ENCODE measurements at regions not wholly inside any gene's neighbourhood (a gene's known extent, or its start where the extent isn't known, plus 50 kb on each side); places are given as distances from the start of the nearest gene placed in this dataset.

DNA sequence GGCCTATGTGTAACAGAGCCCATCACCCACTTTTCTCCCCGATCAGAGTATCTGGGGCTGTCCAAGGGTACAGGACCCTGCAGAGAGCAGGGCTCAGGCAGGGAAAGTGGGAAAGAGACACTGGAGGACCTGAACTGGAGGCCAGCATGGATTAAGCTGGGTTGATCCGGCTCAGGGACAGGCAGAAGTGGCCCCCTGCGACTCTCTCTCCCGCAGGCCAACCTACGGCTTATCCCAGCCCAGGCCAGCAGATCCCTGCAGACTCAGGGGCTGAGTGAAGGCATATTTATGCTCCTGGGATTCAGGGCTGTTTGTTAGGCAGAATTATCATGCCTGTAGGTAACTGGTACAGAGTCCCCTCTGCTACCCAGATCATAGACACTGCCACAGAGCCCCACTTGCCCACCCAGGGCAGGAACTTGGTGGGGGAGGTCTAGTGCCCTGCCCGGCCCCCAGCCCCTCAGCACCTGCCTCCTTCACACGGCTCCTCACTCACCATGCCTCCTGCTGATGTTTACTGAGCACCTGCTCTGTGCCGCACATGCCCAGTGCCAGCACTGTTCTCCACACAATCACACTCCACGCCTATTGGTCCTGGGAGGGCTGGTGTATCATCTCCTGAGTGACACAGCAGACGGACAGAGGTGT lies 87.3 kb downstream of the ADRA2C start:
- no peak for DNase-seq

DNA sequence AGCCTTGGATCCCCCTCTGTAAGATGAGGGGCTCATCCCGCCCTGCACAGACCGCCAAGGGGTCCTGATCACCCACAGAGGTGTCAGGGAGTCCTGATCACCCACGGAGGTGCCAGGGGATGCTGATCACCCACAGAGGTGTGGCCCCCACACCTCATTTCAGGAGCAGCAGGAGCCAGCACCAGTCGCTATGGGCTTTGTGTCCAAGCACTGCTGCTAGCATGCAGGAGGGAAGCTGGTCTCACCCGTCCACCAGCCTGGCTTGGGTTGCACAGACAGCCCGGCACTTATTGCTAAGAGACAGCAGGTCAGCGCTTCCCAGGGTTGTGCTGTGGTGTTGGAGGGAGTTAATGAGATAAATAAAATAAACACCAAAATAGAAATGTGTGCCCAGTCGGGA lies 88.5 kb downstream of the ADRA2C start:
- no peak for DNase-seq

DNA sequence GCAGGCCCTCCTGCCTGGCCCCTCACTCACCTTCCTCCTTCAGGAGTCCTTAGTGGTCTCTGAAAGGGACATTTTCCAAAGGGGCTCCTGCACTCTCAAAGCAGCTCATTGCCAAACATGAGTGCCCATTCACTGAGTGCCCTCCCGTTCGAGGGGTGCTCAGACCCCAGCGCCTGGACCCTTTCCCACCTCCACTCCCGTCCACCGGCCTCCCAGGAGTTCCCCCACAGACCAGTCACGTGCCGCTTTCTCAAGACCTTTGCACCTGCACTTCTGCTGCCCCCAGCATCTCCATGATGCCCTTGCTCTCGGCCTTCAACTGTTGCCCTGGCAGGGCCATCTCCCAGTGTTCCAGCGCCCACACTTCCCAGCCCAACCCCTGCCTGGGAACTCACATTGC lies 89.5 kb downstream of the ADRA2C start:
- DNase-seq = no peak

DNA sequence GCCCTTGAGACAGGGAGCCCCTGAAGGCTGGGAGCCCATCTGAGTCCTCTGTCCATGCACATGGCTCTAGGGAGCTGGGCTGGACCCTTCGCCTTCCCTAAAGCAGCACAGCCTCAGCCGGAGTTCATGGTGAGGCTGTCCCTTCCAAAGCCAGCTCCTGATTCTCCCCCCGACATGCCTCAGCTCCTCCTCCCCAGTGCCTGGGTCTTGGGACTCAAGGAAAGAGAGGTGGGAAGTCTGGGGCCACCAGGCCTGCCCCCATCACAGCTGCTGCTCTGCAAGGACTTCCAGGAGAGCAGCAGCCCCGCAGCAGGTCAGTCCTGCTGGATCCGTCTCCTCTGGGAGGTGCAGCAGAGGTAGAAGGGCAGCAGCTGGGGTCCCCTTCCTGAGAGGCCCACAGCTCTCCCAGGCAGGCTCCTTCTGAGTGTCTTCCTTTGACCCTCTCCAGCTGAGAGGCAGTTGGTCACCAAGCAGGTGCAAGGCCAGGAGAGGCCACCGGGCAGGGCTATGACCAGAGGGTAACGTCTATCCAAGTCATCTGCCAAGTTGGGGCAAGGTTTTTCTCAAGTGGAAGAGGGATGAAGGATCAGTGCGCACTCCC lies 90.5 kb downstream of the ADRA2C start:
- DNase-seq = no peak

DNA sequence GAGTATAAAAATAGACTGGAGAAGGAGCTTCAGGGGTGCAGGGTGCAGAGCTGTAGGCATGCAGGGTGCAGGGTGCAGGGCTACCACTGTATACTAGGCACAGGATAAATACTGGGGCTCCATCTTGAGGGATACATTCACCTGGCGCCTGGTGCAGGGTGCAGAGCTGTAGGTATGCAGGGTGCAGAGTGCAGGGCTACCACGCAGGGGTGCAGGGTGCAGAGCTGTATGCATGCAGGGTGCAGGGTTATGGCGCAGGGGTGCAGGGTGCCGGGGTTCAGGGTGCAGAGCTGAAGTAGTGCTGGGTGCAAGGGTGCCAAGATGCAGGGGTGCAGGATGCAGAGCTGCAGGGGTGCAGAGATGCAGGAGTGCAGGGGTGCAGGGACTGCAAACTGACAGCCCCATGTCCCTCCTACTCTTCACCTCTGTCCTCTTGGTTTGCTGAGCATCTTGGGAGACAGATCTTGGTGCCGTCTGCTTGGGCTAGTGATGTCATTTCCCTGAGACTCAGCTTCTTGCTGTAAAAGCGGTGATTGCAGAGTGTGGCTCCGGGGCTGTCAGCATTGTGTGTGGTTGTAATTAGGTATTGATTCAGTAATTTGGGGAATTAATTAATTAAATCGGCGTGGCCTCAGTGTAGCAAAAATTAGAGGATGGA lies 91.2 kb downstream of the ADRA2C start:
- no peak for DNase-seq

DNA sequence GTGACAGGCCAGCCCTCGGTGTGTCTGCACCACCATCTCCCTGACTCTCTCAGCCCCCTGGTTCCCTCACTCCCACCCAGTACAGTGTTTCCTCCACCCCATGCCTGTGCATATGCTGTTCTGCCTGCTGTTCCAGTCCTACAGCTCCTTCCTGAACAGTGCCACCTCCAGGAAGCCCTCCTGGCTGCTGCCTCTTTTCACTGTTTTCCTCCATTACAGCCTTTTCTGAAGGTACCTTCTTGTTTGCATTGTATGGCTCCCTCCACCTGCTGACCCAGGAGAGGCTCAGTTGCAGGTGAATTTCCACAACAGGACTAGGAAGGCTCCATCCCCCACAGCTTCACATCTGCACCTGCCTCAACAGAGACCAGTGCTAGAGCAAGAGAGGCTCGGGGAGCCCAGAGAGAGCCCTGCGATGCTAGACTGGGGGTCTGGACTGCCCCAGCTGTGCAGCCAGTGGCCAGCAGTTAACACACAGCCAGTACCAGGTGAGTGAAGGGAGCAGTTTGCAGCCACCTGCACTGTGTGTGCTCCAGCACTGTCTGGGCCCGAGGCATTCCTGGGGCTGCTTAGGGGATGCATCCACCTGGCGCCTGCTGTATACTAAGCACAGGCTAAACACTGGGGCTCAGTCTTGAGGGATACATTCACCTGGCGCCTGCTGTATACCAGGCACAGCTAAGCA lies 92.0 kb downstream of the ADRA2C start:
- peak; percentile 11 for DNase-seq

DNA sequence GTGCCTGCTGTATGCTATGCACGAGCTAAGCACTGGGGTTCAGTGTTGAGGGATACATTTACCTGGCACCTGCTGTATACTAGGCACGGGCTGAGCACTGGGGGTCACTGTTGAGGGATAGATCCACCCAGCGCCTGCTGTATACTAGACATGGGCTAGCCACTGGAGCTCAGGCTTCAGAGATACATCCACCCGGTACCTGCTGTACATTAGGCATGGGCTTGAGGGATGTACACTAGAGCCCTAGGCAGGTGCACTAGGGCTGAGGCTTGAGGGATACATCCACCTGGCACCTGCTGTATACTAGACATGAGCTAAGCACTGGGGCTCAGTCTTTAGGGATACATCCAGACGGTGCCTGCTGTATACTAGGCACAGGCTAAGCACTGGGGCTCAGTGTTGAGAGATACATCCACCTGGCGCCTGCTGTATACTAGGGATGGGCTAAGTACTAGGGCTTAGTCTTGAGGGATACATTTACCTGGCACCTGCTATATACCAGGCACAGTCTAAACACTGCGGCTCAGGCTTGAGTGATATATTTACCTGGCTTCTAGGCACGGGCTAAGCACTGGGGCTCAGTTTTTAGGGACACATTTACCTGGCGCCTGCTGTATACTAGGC lies 92.7 kb downstream of the ADRA2C start:
- no peak for DNase-seq

DNA sequence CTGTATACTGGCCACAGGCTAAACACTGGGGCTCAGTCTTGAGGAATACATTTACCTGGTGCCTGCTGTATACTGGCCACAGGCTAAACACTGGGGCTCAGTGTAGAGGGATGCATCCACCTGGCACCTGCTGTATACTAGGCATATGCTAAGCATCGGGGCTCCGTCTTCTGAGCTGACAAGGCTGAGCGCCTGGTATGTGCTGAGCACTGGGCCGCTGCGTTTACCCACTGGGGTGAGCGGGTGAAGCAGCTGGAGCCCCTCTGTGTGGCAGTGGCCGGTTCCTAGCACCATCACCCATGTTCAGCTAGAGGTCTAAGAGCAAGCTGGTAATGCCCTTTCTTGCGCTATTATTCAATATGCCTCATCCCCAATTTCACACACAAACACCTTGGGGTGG lies 93.4 kb downstream of the ADRA2C start:
- DNase-seq = no peak

DNA sequence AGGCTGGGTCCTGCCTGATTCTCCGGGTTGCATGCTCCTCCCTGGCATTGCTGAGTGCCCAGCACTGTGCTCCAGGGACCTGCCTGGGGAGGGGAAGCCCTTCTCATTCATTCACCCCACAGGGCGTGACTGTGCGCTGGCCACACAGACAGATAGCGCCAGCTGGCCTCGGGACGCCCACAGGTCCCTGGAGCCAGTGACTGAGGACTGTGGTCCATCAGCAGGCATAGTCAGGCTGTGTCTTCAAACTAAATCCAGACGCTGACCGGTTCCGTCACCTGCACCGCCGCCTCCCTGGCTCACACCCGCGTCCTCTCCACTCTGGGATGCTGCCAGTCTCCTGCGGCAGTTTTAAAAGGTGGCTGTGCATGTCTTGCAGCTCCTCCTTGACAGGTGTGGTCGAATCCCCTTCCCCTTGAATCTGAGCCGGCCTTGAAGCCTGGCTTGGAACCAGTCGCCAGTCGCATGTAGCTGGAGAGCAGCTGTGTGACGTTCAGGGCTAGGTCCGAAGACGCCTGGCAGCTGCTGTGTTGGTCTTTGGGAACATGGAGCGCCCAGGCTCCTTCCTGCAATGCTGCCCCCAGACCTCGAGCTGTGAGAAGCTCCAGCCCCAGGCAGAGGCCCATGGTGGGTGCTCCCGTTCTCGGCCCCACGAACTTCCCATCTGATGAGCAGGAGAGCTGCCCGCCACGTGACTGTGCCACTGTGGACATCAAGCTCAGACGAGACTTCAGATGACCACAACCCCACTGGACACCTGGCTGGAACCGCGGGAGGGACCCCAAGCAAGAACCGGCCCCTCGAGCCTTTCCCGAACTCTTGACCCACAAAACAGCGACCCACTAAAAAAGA lies 94.1 kb downstream of the ADRA2C start:
- no peak for DNase-seq

DNA sequence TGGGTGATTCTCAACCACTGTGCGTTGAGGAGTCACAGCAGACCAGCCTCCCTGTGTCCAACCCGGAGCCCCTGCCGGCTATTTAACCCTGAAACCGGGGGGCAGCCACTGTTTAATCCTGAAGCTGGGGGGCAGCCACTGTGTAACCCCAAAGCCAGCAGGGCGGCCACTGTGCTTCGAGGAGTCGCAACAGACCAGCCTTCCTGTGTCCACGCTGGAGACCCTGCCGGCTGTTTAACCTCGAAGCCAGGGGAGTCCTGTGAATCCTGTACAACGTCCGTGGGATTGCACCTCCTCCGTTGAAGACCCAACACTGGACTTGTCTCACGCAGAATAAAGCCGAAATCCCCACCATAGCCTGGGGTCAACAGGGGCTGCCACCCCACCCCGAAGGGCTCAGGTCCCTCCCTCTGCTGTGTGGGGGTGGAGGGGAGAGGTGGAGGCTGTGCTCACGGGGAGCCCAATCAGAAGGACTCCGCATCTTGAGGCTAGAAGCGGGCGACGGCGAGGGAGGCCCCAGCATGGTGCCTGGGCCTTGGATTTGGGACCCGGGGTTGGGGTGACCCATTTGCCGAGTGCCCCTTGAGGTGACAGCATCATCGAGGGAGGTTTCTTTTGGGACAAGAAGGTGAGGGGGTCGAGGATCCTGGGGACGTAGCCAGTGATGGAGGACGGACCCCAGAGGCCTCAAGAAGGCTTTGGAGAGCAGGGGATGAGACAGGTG lies 94.9 kb downstream of the ADRA2C start:
- DNase-seq = no peak

DNA sequence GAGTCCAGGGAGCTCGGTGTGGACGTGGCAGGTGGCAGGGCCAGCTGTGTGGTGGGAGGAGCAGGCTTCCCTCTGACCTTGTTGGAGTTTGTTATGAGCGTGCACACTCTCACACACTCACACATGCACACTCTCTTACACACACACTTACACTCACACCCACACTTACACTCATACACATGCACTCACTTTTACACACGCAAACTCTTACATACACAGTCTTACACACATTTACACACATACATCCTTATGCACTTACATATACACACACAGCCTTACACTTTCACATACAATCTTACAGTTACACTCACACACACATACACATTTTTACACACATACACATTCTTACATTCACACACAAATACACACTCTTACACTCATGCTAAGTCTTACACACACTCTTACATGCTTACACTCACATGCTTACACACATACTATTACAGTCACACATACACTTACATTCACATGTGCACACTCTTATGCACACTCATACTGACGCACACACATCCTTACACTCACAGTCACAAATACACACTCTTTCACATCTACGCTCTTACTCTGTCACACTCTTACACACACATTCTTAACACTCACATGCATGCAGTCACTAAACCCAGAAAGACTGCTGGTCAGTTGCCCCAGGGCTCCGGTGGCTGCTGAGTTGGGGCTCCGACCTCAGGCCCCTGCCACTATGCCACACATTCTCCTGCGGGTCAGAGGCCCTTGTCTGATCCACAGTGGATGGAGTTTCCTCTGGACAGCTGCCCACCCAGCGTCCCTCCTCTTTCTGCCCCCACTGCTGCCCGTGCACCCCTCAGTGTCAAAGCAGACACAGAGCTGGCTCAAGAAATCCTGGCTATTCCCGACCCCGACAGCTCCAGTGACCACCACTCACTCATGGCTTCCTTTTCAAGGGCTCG lies 95.8 kb downstream of the ADRA2C start:
- DNase-seq = no peak

DNA sequence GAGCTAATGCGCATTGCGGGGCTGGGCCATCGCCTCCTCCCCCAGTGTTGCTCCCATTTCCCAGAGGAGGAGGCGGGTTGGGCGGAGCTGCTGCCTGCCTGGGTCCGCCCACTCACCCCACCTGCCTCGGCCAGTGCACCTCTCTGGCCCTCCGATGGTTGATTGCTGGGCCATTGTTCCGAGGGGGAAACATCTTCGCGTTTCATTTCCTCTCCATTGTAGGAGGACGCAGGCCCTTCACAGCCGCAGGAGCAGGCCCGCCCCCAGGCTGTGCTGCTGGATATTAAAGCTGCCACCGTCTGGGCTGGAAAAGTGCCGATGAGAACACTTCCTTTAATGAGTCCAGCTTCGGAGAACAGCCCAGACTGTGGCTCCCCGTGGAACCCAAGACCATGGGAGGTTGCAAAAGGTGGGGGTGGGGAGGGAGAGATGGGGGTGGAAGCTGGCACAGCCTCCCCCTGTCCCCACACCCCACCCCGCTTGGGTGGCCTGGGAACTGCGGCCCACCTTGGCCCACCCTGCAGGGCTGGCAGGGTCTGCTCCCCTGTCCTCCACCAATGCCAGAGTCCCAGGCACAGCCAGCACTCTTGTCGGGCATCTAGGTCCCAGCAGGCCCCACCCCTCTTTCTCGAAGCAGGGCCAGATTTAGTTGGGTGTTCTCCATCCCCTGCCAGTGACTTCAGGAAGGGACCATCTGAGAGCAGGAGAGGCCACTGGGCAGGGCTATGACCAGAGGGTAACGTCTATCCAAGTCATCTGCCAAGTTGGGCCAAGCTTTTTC lies 96.6 kb downstream of the ADRA2C start:
- peak; percentile 61 for DNase-seq

DNA sequence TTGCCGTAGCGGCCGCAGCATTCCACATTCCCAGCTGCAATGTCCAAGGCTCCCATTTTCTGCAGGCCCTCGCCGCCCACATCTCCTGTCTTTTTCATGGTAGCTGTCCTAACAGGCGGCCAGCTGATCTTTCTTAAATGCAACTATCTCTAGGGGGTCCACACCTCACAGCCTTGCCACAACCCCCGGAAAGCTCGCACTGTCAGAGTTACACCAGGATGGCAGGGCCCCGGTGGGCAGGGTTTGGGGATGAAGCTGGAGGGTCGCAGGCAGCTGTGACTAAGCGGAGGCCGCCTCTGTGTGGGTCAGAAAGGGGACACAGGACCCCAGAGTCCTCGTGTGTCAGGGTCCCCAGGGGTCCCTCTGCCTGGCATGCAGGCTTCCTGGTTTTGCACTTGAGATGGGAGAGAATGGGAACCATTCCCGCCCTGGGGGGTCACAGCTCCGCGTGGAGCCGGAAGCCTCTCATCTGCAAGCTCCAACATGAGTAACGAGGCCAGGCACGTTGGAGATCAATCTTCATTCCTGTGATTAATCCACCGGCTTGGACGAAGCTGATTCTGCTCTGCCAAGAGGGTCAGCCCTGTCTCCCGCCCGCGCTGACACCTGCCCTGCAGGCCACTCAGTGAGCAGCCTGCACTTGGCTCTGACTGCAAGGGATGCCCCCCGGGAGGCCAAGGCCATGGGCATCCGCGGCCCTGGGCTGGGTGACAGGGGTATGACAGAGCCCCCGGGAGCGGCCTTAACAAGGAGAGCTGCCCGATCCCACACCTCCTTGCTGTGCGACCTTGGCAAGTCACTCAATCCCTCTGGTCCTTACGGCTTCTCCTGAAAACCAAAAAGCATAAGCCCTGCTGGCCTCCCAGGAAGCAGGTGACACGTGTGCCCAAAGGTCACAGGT lies 97.9 kb downstream of the ADRA2C start:
- DNase-seq = no peak

DNA sequence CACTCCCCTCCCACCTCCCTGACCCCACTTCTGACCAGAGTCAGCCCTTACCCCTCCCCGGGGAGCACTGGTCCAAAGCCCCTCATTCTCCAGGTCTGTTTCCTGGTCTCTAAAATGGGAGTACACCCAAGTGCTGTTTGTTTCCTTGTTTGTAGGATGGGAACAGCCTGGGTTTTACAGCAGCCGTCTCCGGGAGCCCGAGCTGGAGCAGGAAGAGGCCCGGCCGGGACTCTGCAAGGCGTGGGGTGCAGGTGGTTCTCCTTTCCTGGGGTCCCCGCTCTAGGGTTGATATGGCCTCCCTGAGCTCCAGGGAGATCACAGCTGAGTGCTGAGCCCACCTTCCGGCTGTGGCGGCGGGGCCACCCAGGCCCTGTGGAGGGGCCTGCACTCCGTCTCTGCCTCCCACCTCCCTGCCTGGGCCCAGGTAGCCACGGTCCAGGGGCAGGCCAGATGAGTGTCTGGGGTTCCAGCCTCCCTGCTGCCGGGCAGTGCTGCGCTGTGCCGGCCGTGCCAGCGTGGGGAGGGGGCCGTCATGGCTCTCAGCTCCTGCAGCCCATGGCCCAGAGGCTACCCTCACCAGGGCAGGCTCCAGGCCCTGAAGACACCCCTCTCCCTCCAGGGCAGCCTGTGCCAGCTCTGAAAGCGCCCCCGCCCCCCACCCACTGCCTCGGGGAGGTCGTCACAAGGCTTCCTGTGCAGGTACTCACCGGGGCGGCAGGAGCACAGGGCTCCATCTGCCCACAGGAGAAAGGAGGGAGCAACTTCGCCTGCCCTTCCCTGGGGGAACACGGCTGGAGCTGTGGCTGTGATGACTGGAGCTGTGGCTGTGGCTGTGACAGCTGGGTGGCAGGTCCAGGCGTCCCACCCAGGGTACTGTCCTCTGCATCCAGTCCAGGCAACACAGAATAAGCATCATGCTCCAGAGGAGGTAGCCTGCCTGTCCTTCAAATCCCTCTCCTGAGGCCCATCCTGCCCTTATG lies 98.8 kb downstream of the ADRA2C start:
- no peak for DNase-seq

DNA sequence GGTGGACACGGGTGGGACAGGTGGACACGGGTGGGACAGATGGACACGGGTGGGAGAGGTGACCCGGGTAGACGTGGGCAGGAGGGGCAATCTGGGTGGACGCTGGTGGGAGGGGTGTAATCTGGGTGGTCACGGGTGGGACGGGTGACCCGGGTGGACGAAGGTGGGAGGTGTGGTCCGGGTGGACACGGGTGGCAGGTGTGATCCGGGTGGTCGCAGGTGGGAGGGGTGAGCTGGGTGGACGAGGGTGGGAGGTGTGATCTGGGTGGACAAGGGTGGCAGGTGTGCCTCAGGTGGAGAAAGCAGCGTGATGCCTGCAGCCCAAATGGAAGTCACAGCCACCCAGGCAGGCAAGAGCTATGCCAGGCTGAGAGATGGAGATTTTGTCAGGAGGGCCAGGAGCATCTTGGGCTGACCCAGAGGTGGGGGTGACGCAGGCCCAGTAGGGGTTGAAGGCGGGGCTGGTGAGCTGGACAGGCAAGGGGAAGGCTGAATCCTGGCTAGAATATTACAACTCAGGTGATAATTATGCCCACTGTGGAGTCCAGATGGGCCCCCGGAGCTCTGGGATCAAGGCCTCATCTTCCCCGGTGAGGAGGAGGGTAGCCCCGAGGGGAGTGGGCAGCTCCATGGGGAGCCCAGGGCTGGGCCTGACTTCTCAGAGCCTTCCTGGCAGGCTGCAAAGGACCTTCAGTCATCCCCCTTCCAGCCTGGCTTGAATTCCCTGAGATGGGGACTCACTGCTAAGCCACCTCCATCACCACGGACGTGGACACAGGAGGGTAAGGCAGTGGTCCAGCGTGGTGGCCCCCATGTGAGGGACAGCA lies 100.0 kb downstream of the ADRA2C start:
- DNase-seq = no peak

DNA sequence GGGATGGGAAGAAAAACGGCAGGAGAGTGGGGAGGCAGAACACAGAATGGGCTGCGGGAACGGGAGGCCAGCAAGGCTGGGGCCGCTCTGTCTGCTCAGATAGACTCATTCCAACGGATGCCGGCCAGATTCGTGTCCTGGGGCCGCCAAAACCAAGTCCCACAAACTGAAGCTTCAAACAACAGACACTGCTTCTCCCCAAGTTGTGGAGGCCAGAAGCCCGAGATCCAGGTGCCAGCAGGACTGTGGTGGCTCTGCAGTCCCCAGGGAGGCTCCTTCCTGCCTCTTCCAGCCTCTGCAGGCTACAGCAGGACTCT lies 100.6 kb downstream of the ADRA2C start:
- DNase-seq = no peak

Measured in NCI-H69 (cell line).